RWPE2 (cell line): ENCODE measurements at regions not wholly inside any gene's neighbourhood (a gene's known extent, or its start where the extent isn't known, plus 50 kb on each side); places are given as distances from the start of the nearest gene placed in this dataset.
A peak's percentile ranks its signal among the peaks of the same experiment; 100 is the strongest.

Source experiments
- ATAC-seq: fragments of 200-7000 bp; cut with Tn5 transposase; 3 replicates; pipeline ENCODE4 v1.9.1; 2021; ENCODE audit warnings: low read depth
- DNase-seq: peaks from one replicate; pipeline ENCODE4 v3.0.0-alpha.2; 2020; ENCODE audit warnings: low spot score
- H3K27ac ChIP-seq: fragments of 450-650 bp; 2 replicates; pipeline ENCODE4 v1.5.1; 2017; ENCODE audit warnings: mild to moderate bottlenecking; ENCODE audit not compliant: poor library complexity, severe bottlenecking
- H3K27me3 ChIP-seq: fragments of 250-450 bp; sonication (Bioruptor Pico); 2 replicates; pipeline ENCODE4 v1.5.1; 2021; ENCODE audit warnings: mild to moderate bottlenecking, moderate library complexity; ENCODE audit not compliant: insufficient read depth, poor library complexity, severe bottlenecking
- H3K36me3 ChIP-seq: fragments of 250-450 bp; sonication (Bioruptor Pico); 2 replicates; pipeline ENCODE4 v1.5.1; 2020; ENCODE audit warnings: low read depth, mild to moderate bottlenecking, moderate library complexity
- H3K4me1 ChIP-seq: fragments of 250-450 bp; sonication (Bioruptor Pico); 2 replicates; pipeline ENCODE4 v1.5.1; 2021; ENCODE audit warnings: mild to moderate bottlenecking, moderate library complexity; ENCODE audit not compliant: insufficient read depth, poor library complexity, severe bottlenecking
- H3K4me3 ChIP-seq: fragments of 250-450 bp; sonication (Bioruptor Pico); 2 replicates; pipeline ENCODE4 v1.5.1; 2021; ENCODE audit warnings: mild to moderate bottlenecking, moderate library complexity; ENCODE audit not compliant: severe bottlenecking
- H3K9me3 ChIP-seq: fragments of 250-450 bp; sonication (Bioruptor Pico); 2 replicates; pipeline ENCODE4 v1.5.1; 2021; ENCODE audit warnings: mild to moderate bottlenecking, moderate library complexity; ENCODE audit not compliant: severe bottlenecking
- TF ChIP-seq, protein P1 (sequence below): fragments of 450-650 bp; IDR thresholded peaks from one replicate; pipeline ENCODE4 v1.5.1; 2017; ENCODE audit warnings: mild to moderate bottlenecking, moderate library complexity; ENCODE audit not compliant: poor library complexity, severe bottlenecking

DNA sequence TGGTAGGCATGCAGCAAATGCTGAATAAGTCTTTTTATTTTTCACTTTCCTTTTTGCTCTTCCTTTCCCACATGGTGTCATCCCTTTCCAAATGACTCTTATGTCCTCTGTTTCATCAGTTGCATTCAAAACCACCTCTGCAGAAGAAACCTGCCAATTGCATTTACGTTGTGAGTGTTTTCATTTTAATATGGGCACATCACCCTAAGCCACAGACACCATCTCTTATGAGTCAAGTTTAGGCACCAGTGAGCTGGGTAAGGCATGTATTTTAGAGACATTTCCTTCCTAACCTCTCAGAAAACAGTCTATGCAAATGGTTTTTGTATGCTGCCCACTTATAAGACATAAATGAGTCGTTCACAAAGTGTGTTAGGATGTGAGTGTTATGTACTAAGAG, 223.3 kb upstream of the ADAMTS9 start:
- no peaks in the 10 kb centered on the region for H3K27me3 ChIP-seq
- no peaks in the 10 kb centered on the region for H3K36me3 ChIP-seq
- no peak for DNase-seq
- H3K4me1 ChIP-seq, result peaks cover 8% of the 10 kb centered on the region
- no peak overlapping the region for H3K4me3 ChIP-seq
- no peaks in the 10 kb centered on the region for H3K9me3 ChIP-seq
- TF ChIP-seq, protein P1, sequence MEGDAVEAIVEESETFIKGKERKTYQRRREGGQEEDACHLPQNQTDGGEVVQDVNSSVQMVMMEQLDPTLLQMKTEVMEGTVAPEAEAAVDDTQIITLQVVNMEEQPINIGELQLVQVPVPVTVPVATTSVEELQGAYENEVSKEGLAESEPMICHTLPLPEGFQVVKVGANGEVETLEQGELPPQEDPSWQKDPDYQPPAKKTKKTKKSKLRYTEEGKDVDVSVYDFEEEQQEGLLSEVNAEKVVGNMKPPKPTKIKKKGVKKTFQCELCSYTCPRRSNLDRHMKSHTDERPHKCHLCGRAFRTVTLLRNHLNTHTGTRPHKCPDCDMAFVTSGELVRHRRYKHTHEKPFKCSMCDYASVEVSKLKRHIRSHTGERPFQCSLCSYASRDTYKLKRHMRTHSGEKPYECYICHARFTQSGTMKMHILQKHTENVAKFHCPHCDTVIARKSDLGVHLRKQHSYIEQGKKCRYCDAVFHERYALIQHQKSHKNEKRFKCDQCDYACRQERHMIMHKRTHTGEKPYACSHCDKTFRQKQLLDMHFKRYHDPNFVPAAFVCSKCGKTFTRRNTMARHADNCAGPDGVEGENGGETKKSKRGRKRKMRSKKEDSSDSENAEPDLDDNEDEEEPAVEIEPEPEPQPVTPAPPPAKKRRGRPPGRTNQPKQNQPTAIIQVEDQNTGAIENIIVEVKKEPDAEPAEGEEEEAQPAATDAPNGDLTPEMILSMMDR, result no peak
- H3K27ac ChIP-seq, result no peak overlapping the region
- ATAC-seq, result no peak

DNA sequence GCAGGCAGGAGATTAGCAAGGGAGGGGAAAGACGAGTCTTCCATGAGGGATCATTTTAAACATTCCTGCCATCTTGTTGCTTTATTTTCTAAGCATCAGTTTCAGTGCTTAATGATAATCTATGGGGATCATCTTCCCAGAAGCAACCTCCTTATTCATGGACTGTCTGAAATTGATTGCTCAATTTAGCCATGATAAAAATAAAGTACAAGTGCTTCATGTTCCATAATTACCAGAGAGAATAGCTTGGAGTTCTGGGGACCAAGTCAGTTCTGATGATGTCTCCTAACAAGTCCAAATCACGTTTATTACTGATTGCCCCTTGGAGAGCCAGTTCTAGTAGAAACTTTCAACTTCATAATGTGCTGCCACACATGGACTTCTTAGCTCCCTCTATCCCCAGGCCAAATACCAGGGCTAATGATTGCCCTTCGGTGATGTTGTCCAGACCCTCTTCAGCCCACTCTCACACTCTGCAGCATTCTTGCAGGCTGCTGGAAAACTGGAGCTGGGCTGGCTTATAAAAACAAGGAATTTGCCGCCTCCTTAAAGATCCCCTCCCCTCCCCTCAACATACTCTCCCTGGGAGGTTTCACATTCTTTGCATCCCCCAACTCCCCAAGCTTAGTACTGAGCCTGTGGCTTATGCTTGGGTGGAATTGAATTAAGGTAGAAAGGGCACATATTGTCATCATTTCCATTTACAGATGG, 222.1 kb upstream of the ADAMTS9 start:
- no peak for ATAC-seq
- Histone ChIP-seq H3K36me3 (no peaks in the 10 kb centered on the region), H3K9me3 (no peaks in the 10 kb centered on the region), H3K4me3 (no peak overlapping the region), H3K27ac (no peak overlapping the region), H3K27me3 (no peaks in the 10 kb centered on the region), H3K4me1 (peaks cover 5% of the 10 kb centered on the region)
- DNase-seq, result no peak
- TF ChIP-seq, protein P1, result no peak

DNA sequence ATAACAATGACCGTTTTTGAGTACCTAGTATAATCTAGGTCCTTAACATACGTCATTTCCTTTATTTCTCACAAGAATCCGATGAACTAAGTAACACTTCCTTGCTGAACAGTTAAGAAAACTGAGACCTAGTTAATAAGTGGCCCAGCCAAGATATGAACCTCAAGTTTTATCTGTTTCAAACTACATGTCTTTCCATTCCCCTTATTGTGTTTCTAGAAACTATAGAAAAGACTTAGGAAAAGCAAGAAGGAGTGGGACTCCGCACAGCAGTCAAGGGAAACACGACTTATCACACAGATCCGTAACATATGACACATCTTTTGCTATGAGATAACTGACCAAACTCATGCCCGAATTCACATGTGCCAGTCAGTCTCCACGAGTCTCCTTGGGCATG, 221.2 kb upstream of the ADAMTS9 start:
- no peak overlapping the region for H3K27ac ChIP-seq
- TF ChIP-seq, protein P1, result no peak
- H3K9me3 ChIP-seq, result no peaks in the 10 kb centered on the region
- H3K4me1 ChIP-seq, result peaks cover 5% of the 10 kb centered on the region
- H3K27me3 ChIP-seq, result no peaks in the 10 kb centered on the region
- no peaks in the 10 kb centered on the region for H3K36me3 ChIP-seq
- H3K4me3 ChIP-seq, result no peak overlapping the region
- no peak for DNase-seq
- ATAC-seq, result no peak

DNA sequence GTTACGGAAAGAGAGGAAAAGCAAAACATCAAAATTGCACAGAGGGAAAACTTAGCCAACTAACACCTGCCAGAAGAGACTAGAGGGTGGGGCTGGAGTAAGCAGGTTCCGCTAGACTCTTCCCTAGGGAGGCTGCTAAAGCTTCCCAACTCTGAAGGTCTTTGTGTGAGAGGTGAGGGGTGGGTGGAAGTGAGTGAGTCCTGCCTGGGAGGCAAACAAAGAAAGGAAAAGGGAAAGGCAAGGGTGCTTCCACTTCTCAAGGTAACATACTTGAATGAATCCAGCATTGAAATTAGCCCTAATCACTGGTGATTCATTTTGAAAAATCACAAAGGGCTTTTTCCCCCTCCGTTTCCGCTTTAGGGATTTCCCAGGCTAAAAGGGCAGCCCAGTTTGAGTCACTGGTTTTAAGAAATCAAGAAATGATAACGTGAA, 220.5 kb upstream of the ADAMTS9 start:
- Histone ChIP-seq H3K27me3 (no peaks in the 10 kb centered on the region), H3K4me1 (peaks cover 5% of the 10 kb centered on the region), H3K4me3 (no peak overlapping the region), H3K9me3 (no peaks in the 10 kb centered on the region), H3K27ac (no peak overlapping the region), H3K36me3 (no peaks in the 10 kb centered on the region)
- peak; percentile 68 for ATAC-seq
- no peak for DNase-seq
- TF ChIP-seq, protein P1, result no peak

DNA sequence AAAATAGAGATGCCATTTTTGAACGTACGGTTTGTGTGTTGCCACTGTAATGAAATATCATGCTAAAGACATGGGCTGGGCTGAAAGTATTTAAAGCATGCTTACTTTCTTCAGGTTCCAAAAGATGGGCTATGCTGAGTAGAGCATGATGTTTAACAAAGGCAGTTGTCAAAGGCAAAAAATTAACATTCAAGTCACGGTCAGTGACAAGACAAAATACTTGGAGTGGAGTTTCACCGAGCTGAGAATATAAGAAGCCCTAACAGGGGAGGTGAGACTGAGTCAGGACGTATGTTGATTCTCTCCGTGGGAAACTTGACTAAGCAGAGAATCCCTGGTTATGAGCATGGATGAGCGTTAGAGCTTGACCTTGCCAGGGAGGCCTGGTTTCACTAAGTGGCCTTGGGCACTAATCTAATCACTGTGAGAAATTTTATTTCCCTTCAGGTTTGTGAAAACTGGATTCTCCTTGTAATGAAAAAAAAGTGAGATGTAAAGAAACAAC, 218.2 kb upstream of the ADAMTS9 start:
- TF ChIP-seq, protein P1, result no peak
- H3K27me3 ChIP-seq, result no peaks in the 10 kb centered on the region
- H3K4me1 ChIP-seq, result peaks cover 5% of the 10 kb centered on the region
- no peak overlapping the region for H3K4me3 ChIP-seq
- no peaks in the 10 kb centered on the region for H3K36me3 ChIP-seq
- DNase-seq (no peak), ATAC-seq (no peak)
- no peak overlapping the region for H3K27ac ChIP-seq
- H3K9me3 ChIP-seq, result no peaks in the 10 kb centered on the region
